GM12801 (cell line): ENCODE measurements at regions not wholly inside any gene's neighbourhood (a gene's known extent, or its start where the extent isn't known, plus 50 kb on each side); places are given as distances from the start of the nearest gene placed in this dataset.

Experiments
- TF ChIP-seq, protein P1 (sequence below): IDR thresholded peaks from one replicate; pipeline ENCODE4 v1.5.1; 2011; ENCODE audit warnings: control low read depth; ENCODE audit not compliant: insufficient read length; ENCODE audit errors: extremely low read depth

- TF ChIP-seq, protein P1, sequence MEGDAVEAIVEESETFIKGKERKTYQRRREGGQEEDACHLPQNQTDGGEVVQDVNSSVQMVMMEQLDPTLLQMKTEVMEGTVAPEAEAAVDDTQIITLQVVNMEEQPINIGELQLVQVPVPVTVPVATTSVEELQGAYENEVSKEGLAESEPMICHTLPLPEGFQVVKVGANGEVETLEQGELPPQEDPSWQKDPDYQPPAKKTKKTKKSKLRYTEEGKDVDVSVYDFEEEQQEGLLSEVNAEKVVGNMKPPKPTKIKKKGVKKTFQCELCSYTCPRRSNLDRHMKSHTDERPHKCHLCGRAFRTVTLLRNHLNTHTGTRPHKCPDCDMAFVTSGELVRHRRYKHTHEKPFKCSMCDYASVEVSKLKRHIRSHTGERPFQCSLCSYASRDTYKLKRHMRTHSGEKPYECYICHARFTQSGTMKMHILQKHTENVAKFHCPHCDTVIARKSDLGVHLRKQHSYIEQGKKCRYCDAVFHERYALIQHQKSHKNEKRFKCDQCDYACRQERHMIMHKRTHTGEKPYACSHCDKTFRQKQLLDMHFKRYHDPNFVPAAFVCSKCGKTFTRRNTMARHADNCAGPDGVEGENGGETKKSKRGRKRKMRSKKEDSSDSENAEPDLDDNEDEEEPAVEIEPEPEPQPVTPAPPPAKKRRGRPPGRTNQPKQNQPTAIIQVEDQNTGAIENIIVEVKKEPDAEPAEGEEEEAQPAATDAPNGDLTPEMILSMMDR, result no peak
Observed at GRCh38 chr1:213617133-213617532, 370.6 kb upstream of the PROX1 start.

DNA sequence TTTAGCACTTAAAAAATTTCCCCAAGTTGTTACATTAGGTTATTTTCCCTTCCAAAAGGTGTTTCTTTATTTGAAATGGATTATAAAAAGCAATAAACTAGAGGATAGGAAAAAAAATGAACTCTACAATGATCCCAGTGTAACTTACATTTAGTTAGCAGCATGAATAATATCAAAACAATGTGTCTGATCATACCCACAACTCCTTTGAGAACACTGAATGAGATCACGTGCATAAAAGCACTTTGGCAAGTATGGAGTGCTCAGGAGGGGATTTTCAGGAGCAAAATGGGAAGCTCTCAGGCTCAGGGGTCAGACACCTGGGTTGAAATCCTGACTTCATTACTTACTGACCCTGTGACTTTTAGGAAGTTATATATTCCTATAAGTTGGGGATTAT lies 369.7 kb upstream of the PROX1 start:
- TF ChIP-seq, protein P1, result no peak

- TF ChIP-seq, protein P1, result no peak
Observed at GRCh38 chr1:213619026-213619425, 368.7 kb upstream of the PROX1 start.

DNA sequence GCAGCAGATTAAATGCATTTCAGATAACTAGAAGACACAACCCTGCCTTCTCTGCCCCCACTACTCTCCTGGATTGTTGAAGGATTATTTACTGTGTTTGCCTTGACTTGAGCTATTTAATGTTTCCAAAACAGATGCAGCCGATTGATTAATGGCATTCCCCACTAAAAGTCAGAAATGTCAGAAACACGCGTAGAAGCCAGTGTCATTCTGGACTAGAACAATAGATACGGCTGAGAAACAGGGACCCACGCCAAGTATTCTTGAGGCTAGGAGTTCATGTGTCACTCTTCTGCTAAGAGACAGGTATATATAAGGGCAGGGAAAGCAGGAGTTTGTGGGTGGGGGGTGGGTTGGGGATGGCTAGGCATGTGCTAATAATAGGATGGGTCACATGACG lies 366.7 kb upstream of the PROX1 start:
- TF ChIP-seq, protein P1, result no peak

DNA sequence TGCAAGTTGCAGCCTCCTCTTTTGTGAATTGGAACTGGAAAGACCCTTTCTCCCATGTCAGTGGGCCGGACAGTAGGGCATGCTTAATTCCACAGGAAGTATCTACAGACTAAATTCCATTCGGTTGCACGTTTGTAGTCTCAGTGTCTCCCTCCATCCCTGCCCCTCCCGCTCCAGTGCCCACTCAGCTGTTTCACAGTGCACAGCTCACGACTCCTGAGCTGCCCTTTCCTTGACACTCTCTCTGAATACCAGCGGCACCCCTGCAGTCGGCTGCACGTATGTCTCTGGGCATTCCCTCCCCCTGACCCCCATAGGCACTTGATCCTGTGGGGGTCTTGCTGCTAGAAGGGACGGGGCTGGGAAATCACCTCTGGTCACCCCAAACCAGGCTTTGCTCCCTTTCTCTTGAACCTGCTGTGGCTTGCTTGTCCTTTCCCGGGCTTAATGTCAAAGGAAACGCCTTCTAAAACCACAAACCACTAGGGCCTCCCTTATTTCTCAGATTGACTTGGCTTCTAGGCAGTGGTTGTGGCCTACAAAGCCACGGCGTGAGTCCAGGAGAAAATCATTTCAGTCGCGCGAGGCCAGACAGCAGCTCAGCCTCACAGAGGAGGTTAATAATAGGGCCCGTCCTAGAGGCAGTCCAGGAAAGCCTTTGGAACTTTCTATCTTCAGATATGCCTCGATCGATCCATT lies 365.3 kb upstream of the PROX1 start:
- TF ChIP-seq, protein P1, result no peak

- TF ChIP-seq, protein P1, result no peak
Observed at GRCh38 chr1:213623064-213623581, 364.6 kb upstream of the PROX1 start.

GRCh38 chr1:213623862-213624261 lies 363.9 kb upstream of the PROX1 start:
- TF ChIP-seq, protein P1, result no peak
